Right atrium auricular region (tissue), 2 donors: ENCODE measurements at regions not wholly inside any gene's neighbourhood (a gene's known extent, or its start where the extent isn't known, plus 50 kb on each side); places are given as distances from the start of the nearest gene placed in this dataset.

Experiments
- DNase-seq: peaks from one replicate; pipeline ENCODE4 v3.0.0-alpha.2; 2019; ENCODE audit warnings: low spot score
- H3K27ac ChIP-seq, 2 donors: fragments of 200-600 bp; sonication (generic); 1 replicate in 1 of 2; 2 replicates in 1 of 2; pipeline ENCODE4 v1.5.1; 2016 to 2019
- H3K27me3 ChIP-seq, 2 donors: fragments of 200-600 bp; sonication (generic); one replicate each; pipeline versions ENCODE4 v1.5.1 to v1.6.0; 2017 to 2019
- H3K36me3 ChIP-seq: fragments of 200-600 bp; sonication (generic); one replicate; pipeline ENCODE4 v1.5.1; 2016
- H3K4me1 ChIP-seq, 2 donors: fragments of 200-600 bp; sonication (generic); one replicate each; pipeline versions ENCODE4 v1.5.1 to v1.6.0; 2017 to 2019
- H3K4me3 ChIP-seq, 2 donors: fragments of 200-600 bp; sonication (generic); 1 replicate in 1 of 2; 2 replicates in 1 of 2; pipeline ENCODE4 v1.5.1; 2017 to 2019; ENCODE audit warnings: mild to moderate bottlenecking in 1 of 2, moderate library complexity in 1 of 2
- H3K9me3 ChIP-seq, 2 donors: fragments of 200-600 bp; sonication (generic); one replicate each; pipeline ENCODE4 v1.5.1; 2019
- TF ChIP-seq, protein P1 (sequence below), 2 donors: fragments of 200-600 bp; sonication (generic); IDR thresholded peaks; one replicate each; pipeline ENCODE4 v1.5.1; 2019; ENCODE audit warnings: antibody characterized with exemption in 2 of 2

DNA sequence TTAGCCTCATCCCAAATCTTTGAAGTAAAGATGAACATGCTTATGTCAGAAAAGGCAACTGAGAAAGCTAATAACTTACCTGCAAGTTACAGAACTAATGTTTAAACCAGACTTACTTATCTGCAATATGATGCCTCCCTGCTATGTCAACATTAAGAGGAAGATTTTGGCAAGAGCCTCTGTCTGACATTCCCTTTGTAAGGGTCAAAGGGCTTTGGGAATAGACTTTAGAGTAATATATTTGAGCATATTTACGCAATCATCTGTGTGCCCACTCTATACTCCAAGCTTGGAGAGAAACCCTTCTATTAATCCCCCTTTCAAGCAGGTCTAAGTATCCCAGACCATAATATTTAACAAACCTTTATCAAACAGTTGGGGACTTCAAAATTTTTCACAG is 389.4 kb downstream of the NPIPA8 start:
- Histone ChIP-seq H3K36me3 (no peaks in the 10 kb centered on the region), H3K9me3 (no peaks in the 10 kb centered on the region), H3K27ac (no peak overlapping the region), H3K4me1 (no peaks in the 10 kb centered on the region), H3K27me3 (no peaks in the 10 kb centered on the region), H3K4me3 (no peak overlapping the region)
- no peak for DNase-seq
- TF ChIP-seq, protein P1, sequence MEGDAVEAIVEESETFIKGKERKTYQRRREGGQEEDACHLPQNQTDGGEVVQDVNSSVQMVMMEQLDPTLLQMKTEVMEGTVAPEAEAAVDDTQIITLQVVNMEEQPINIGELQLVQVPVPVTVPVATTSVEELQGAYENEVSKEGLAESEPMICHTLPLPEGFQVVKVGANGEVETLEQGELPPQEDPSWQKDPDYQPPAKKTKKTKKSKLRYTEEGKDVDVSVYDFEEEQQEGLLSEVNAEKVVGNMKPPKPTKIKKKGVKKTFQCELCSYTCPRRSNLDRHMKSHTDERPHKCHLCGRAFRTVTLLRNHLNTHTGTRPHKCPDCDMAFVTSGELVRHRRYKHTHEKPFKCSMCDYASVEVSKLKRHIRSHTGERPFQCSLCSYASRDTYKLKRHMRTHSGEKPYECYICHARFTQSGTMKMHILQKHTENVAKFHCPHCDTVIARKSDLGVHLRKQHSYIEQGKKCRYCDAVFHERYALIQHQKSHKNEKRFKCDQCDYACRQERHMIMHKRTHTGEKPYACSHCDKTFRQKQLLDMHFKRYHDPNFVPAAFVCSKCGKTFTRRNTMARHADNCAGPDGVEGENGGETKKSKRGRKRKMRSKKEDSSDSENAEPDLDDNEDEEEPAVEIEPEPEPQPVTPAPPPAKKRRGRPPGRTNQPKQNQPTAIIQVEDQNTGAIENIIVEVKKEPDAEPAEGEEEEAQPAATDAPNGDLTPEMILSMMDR (IDR thresholded peaks at IDR 0.05), result no peak

DNA sequence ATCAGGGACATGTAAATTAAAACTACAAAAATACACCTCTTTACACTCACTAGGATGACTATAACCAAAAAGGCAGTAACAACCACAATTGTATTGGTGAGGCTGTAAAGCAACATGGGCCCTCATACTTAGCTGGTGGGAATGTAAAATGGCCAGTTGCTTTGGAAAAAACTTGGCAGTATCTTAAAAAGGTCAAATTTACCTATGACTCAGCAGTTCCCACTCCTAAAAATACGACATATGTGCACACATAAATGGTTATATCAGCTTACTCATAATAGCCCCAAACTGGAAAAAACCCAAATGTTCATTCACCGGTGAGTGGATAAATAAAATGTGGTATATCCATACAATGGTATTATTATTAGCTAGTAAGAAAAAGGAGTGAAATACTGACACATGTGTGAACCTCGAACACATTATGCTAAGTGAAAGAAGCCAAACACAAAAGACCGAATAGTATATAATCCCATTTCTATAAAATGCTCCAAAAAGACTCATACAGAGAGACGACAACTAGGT is 391.4 kb downstream of the NPIPA8 start:
- Histone ChIP-seq H3K9me3 (no peaks in the 10 kb centered on the region), H3K4me3 (no peak overlapping the region), H3K27ac (no peak overlapping the region), H3K4me1 (no peaks in the 10 kb centered on the region), H3K36me3 (no peaks in the 10 kb centered on the region), H3K27me3 (no peaks in the 10 kb centered on the region)
- DNase-seq, result no peak
- TF ChIP-seq, protein P1 (IDR thresholded peaks at IDR 0.05), result no peak

DNA sequence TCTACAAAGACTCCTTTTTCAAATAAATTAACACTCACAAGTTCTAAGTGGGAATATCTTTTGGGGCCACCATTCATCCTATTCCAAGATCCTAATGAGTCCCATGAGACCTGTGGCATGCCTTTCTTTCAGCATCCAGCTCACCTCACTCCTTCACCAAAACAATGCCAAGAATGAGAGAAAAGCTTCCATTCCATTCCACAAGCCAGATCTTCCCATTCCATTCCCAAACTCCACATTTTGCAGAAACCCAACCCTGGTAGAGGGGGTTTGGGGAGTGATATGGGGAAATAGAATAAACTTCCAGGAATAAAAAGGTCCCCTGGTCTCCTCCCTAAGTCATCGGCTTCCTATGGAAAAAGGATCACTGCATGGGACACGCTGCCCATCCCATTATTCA is 392.2 kb downstream of the NPIPA8 start:
- TF ChIP-seq, protein P1 (IDR thresholded peaks at IDR 0.05), result no peak
- no peaks in the 10 kb centered on the region for H3K36me3 ChIP-seq
- no peak overlapping the region for H3K27ac ChIP-seq
- DNase-seq, result no peak
- no peaks in the 10 kb centered on the region for H3K9me3 ChIP-seq
- H3K27me3 ChIP-seq, result no peaks in the 10 kb centered on the region
- no peaks in the 10 kb centered on the region for H3K4me1 ChIP-seq
- no peak overlapping the region for H3K4me3 ChIP-seq

DNA sequence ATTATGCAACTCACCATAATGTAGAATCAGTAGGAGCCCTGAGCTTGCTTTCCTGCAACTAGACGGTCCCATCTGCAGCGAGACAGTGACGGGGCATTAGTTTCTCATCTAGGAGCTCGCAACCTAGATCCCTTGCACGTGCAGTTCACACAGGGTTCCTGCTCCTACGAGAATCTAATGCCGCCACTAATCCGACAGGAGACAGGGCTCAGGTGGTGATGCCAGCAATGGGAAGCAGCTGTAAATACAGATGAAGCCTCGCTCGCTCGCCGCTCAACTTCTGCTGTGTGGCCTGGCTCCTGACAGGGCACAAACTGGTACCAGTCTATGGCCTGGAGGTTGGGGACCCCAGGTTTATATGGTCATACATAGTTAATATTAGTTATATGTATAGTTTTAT is 394.5 kb downstream of the NPIPA8 start:
- Histone ChIP-seq H3K27ac (no peak overlapping the region), H3K27me3 (no peaks in the 10 kb centered on the region), H3K9me3 (no peaks in the 10 kb centered on the region), H3K4me1 (no peaks in the 10 kb centered on the region), H3K36me3 (no peaks in the 10 kb centered on the region), H3K4me3 (no peak overlapping the region)
- TF ChIP-seq, protein P1 (IDR thresholded peaks at IDR 0.05), result no peak
- DNase-seq, result no peak

DNA sequence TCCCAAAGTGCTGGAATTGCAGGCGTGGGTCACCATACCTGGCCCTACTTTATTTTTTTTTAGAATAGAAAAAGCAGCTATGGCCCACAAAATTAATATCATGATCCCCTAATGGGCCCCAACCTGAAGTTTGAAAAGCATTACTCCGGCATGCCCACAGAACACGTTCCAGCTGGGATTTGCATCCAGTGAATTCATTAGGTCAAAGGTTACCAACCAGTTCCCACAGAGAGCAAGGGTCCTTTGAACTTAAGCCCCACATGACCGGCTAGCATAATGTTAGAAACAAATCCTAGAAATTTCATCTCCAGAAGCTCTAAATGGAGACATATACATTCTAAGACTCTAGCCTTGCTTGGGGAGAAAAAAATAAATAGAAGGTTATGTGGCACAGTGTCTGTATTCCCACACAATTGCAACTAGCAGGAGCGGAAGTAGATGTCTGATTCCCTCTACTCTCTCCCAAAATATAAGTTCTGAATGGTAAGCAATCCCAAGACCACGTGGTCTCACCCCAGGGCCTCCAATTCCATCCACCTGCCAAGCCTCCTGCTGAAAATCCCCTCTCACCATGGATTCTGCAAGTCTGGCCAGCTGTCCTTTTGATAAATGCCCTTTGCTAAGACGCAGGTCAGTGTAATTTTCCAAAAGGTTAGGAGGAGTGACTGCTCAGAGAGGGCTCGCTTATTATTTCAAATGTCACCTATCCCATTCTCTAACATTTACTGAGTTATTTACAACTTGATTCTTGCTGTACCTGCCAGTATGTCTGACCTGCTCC is 395.8 kb downstream of the NPIPA8 start:
- no peaks in the 10 kb centered on the region for H3K9me3 ChIP-seq
- no peak overlapping the region for H3K4me3 ChIP-seq
- H3K27me3 ChIP-seq, result no peaks in the 10 kb centered on the region
- TF ChIP-seq, protein P1 (IDR thresholded peaks at IDR 0.05), result no peak
- H3K4me1 ChIP-seq, result no peaks in the 10 kb centered on the region
- H3K36me3 ChIP-seq, result no peaks in the 10 kb centered on the region
- DNase-seq, result no peak
- H3K27ac ChIP-seq, result no peak overlapping the region

DNA sequence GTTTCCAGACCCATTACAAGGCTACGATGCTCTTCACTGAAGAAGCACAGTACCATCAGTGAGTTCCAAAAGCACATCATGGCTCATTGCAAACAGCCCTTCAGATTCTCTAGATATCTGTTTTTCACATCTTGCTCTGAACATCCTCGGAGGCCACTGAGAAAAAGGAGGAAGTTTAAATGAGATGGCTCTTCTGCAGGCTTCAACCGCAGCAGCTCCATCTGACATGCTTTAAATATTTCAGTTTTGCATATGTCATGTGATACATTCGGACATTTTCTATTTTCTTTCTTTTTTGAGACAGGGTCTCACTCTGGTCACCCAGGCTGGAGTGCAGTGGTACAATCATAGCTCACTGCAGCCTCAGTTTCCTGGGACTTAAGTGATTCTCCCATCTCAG is 396.8 kb downstream of the NPIPA8 start:
- DNase-seq, result no peak
- H3K27me3 ChIP-seq, result no peaks in the 10 kb centered on the region
- no peak overlapping the region for H3K4me3 ChIP-seq
- H3K27ac ChIP-seq, result no peak overlapping the region
- TF ChIP-seq, protein P1 (IDR thresholded peaks at IDR 0.05), result no peak
- no peaks in the 10 kb centered on the region for H3K4me1 ChIP-seq
- H3K9me3 ChIP-seq, result no peaks in the 10 kb centered on the region
- H3K36me3 ChIP-seq, result no peaks in the 10 kb centered on the region
